ENCODE measurements at regions not wholly inside any gene's neighbourhood (a gene's known extent, or its start where the extent isn't known, plus 50 kb on each side); places are given as distances from the start of the nearest gene placed in this dataset.

DNA sequence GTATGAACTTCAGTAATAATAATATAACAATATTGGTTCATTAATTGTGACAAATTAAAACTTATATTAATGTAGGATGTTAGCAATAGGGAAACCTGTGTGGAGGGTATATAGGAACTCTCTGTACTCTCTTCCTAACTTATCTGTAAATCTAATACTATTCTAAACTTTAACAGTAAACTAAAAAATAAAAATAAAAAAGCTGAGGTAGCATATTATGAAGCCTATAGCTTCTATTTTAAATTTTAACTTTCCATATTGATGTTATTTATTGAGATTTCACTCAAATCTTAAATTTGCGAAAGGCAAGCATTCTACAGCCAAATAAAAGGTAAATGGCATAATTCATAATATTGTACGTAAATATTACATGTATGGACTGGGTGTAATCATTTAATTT, 326.4 kb downstream of the MEI4 start:
- 75% methylated on average over 2 of the region's 2 CpGs for WGBS
- ATAC-seq = no peak
- no peak for DNase-seq
- Histone ChIP-seq H3K4me1 (ENCODE audit: control insufficient read depth, insufficient read depth, low read length) (no peaks in the 10 kb centered on the region), H3K27ac (ENCODE audit: low read length) (no peak overlapping the region), H3K9me3 (ENCODE audit: control insufficient read depth, low read length) (no peaks in the 10 kb centered on the region), H3K4me3 (ENCODE audit: low read length) (no peak overlapping the region), H3K27me3 (ENCODE audit: control insufficient read depth, insufficient read depth) (no peaks in the 10 kb centered on the region)
- intact Hi-C loops (cut with DNase I) = no loop called here

DNA sequence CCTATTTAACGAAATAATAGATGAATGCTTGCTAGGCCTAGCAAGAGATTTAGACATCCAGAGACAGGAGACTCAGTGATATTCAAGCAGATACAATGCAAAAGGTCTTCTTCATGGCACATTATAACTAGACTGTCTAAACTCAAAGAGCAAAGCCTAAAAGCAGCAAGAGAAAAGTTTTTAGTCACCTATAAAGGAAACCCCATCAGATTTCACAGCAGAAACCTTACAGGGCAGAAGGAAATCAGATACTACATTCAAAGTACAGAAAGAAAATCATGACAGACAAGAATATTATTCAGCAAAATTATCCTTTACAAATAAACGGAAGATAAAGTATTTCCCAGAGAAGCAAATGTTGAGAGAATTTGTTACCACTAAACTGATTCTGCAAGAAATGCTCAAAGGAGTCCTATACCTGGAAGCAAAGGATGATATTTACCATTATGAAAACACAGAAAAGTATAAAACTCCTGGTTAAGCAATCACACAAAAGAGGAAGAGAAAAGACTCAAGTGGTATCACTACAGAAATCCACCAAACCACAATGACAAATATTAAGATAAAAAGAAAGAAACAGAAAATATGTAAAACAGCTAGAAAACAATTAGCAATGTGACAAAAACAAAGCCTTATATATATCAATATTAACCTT, 333.7 kb downstream of the MEI4 start:
- Histone ChIP-seq H3K4me3 (ENCODE audit: low read length) (no peak overlapping the region), H3K27ac (ENCODE audit: low read length) (no peak overlapping the region), H3K27me3 (ENCODE audit: control insufficient read depth, insufficient read depth) (no peaks in the 10 kb centered on the region), H3K9me3 (ENCODE audit: control insufficient read depth, low read length) (no peaks in the 10 kb centered on the region), H3K4me1 (ENCODE audit: control insufficient read depth, insufficient read depth, low read length) (no peaks in the 10 kb centered on the region)
- 64% methylated on average over 2 of the region's 2 CpGs for WGBS
- no peak for DNase-seq
- intact Hi-C loops (cut with DNase I) = no loop called here
- ATAC-seq = no peak

DNA sequence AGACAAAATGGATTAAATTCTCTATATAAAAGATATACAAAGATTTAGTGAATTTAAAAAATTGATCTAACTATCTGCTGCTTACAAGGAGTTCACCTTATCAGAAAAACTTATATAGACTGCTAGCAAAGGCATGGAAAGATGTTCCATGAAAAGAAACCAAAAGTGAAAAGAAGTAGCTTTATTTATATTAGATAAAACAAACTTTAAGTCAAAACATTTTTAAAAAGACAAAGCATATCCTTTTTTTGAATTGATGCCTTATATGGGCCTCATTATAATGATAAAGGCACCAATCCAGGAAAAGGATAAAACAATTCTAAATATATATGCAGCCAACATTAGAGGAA, 334.2 kb downstream of the MEI4 start:
- Histone ChIP-seq H3K27me3 (ENCODE audit: control insufficient read depth, insufficient read depth) (no peaks in the 10 kb centered on the region), H3K4me3 (ENCODE audit: low read length) (no peak overlapping the region), H3K27ac (ENCODE audit: low read length) (no peak overlapping the region), H3K4me1 (ENCODE audit: control insufficient read depth, insufficient read depth, low read length) (no peaks in the 10 kb centered on the region), H3K9me3 (ENCODE audit: control insufficient read depth, low read length) (no peaks in the 10 kb centered on the region)
- intact Hi-C loops (cut with DNase I) = no loop called here
- ATAC-seq (no peak), DNase-seq (no peak)

DNA sequence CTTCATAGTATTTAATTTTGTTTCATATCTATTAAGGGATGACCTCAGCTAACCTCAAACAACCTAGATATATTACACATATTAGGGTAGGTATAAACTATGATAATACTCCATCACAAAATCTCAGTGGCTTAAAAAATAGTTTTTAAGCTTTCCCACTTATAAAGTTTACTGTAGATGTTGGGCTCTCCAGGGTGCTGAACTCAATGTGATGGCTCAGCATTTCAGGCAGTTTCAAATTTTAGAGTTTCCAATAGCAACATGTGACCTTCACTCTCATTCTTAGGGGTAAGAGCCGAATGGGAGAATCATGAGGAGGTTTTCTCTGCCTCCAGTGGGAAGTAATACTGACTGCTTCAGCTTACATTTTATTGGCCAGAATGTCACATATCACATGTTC, 357.3 kb downstream of the MEI4 start:
- H3K27ac ChIP-seq (ENCODE audit: low read length) = no peak overlapping the region
- no peaks in the 10 kb centered on the region for H3K4me1 ChIP-seq (ENCODE audit: control insufficient read depth, insufficient read depth, low read length)
- 58% methylated on average over 1 of the region's 1 CpG for WGBS
- no peak for ATAC-seq
- H3K4me3 ChIP-seq (ENCODE audit: low read length) = no peak overlapping the region
- intact Hi-C loops (cut with DNase I) = no loop called here
- H3K9me3 ChIP-seq (ENCODE audit: control insufficient read depth, low read length) = no peaks in the 10 kb centered on the region
- H3K27me3 ChIP-seq (ENCODE audit: control insufficient read depth, insufficient read depth) = no peaks in the 10 kb centered on the region
- no peak for DNase-seq

DNA sequence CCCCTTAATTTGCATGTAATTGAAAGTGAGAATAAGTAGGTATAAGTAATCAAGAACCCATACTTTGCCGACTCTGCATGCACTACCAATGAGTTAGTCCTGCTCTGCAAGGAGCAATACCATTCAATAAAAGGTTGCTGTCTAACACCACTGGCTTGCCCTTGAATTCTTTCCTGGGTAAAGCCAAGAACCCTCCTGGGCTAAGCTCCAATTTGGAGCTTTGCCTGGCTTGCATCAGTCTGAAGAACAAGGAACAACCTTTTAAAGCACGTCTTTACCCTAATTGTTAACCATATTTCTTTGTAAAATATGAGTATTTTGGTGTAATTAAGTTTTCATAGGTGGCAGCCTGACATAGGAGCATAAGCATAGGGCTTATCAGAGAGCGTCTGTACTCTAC, 367.7 kb downstream of the MEI4 start:
- intact Hi-C loops (cut with DNase I) = no loop called here
- ATAC-seq (no peak), DNase-seq (no peak)
- Histone ChIP-seq H3K27me3 (ENCODE audit: control insufficient read depth, insufficient read depth) (no peaks in the 10 kb centered on the region), H3K4me1 (ENCODE audit: control insufficient read depth, insufficient read depth, low read length) (no peaks in the 10 kb centered on the region), H3K27ac (ENCODE audit: low read length) (no peak overlapping the region), H3K9me3 (ENCODE audit: control insufficient read depth, low read length) (no peaks in the 10 kb centered on the region), H3K4me3 (ENCODE audit: low read length) (no peak overlapping the region)
- WGBS = 77% methylated on average over 3 of the region's 3 CpGs

DNA sequence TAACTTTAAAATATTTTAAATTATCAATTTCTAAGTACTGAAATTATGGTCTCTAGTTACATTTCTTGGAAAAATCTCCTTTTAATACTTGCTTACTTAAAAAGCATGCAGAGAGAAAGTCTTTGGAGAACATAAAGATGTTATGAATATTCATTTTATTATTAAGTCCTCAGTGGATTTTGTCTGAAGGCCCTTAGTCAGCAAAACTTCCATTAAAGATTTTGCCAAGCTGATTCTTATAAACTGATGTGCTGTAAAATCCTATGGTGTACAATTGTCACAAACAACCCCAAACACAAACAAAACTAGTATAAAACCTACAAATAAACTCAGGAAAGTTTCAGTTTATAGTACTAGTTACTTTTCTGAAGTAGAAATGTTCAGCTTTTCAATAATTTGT, 372.7 kb downstream of the MEI4 start:
- no peaks in the 10 kb centered on the region for H3K9me3 ChIP-seq (ENCODE audit: control insufficient read depth, low read length)
- no peak for DNase-seq
- no peak overlapping the region for H3K27ac ChIP-seq (ENCODE audit: low read length)
- H3K4me3 ChIP-seq (ENCODE audit: low read length) = no peak overlapping the region
- ATAC-seq = no peak
- H3K4me1 ChIP-seq (ENCODE audit: control insufficient read depth, insufficient read depth, low read length) = no peaks in the 10 kb centered on the region
- intact Hi-C loops (cut with DNase I) = no loop called here
- H3K27me3 ChIP-seq (ENCODE audit: control insufficient read depth, insufficient read depth) = no peaks in the 10 kb centered on the region

DNA sequence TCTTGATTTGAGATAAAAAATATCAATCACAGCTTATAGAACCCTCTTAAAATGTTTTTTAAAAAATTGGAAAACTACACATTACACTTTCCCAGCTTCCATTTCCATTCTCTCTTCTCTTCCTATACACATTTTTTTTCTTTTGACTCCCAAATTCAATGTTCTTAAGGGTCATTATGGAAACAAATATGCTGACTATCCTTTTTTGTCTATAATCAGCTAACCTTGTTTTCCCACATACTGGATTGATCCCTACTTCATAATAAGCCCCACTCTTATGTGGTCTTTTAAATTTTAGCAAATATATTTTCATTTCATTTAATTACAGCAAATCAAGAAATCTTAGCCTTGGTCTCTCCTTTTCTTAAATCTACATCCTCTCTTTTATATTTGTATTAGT, 378.4 kb downstream of the MEI4 start:
- ATAC-seq = no peak
- intact Hi-C loops (cut with DNase I) = no loop called here
- H3K4me3 ChIP-seq (ENCODE audit: low read length) = no peak overlapping the region
- H3K4me1 ChIP-seq (ENCODE audit: control insufficient read depth, insufficient read depth, low read length) = no peaks in the 10 kb centered on the region
- no peaks in the 10 kb centered on the region for H3K9me3 ChIP-seq (ENCODE audit: control insufficient read depth, low read length)
- no peak for DNase-seq
- H3K27me3 ChIP-seq (ENCODE audit: control insufficient read depth, insufficient read depth) = no peaks in the 10 kb centered on the region
- H3K27ac ChIP-seq (ENCODE audit: low read length) = no peak overlapping the region

DNA sequence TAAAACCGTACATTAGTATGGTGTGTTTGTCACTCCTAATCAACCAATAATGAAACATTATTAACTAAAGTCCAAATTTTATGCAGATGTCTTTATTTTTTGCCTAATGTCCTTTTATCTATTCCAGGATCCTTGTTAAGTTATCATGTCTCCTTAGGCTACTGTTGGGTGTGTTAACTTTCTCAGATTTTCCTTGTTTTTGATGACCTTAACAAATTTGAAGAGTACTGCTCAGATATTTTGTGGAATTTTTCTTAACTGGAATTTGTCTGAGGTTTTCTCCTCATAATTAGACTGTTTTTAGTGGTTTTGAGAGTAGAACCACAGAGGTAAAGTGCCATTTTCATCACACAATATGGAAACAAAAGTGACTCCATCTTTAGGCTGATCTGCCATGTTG, 406.3 kb downstream of the MEI4 start:
- ATAC-seq (no peak), DNase-seq (no peak)
- intact Hi-C loops (cut with DNase I) = no loop called here
- WGBS = 85% methylated on average over 1 of the region's 1 CpG
- H3K27me3 ChIP-seq (ENCODE audit: control insufficient read depth, insufficient read depth) = no peaks in the 10 kb centered on the region
- no peaks in the 10 kb centered on the region for H3K4me1 ChIP-seq (ENCODE audit: control insufficient read depth, insufficient read depth, low read length)
- no peaks in the 10 kb centered on the region for H3K9me3 ChIP-seq (ENCODE audit: control insufficient read depth, low read length)
- H3K4me3 ChIP-seq (ENCODE audit: low read length) = no peak overlapping the region
- H3K27ac ChIP-seq (ENCODE audit: low read length) = no peak overlapping the region

DNA sequence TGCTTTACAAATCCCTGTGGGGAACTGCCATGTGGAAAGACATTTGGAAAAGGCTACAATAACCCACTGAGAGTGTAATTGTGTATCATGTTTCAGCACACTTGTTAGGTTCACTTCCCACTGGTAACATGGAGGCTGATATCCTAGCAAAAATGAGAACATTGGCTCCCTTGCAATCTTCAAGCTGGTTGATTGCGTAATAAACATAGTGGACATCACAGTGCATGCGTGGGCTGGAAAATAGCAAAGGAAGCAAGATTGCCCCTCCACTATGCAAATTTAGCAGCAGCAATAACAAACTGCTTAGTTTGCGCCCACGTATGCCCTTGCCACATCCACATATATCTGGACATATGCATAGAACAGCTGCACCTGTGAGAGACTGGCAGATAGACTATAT, 410.2 kb downstream of the MEI4 start:
- intact Hi-C loops (cut with DNase I) = no loop called here
- no peak for ATAC-seq
- H3K27ac ChIP-seq (ENCODE audit: low read length) = no peak overlapping the region

DNA sequence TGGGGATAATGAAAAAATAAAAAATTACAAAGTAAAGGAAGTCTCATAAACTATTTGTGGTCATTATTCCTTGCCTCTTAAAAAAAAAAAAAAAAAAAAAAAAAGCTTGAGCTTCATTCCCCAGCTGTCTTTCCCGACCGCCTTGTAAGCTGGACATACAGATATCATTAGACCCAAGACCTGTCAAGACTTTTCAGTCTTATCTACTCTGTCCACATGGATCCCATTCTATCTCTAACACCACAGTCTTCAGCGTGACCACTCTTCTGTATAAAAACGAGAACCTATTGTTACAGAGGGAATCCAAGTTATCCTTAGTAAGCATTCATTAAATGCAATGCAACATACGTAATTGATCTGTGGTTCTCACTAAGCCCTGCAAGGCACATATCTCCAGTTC, 423.5 kb downstream of the MEI4 start:
- intact Hi-C loops (cut with DNase I) = no loop called here
- H3K27me3 ChIP-seq (ENCODE audit: control insufficient read depth, insufficient read depth) = no peaks in the 10 kb centered on the region
- 66% methylated on average over 5 of the region's 5 CpGs for WGBS
- no peak overlapping the region for H3K4me3 ChIP-seq (ENCODE audit: low read length)
- H3K4me1 ChIP-seq (ENCODE audit: control insufficient read depth, insufficient read depth, low read length) = no peaks in the 10 kb centered on the region
- DNase-seq (no peak), ATAC-seq (no peak)
- no peak overlapping the region for H3K27ac ChIP-seq (ENCODE audit: low read length)
- no peaks in the 10 kb centered on the region for H3K9me3 ChIP-seq (ENCODE audit: control insufficient read depth, low read length)

More for the DNA sequence above, 410.2 kb downstream of the MEI4 start:
- Histone ChIP-seq H3K4me1 (ENCODE audit: control insufficient read depth, insufficient read depth, low read length) (no peaks in the 10 kb centered on the region), H3K4me3 (ENCODE audit: low read length) (no peak overlapping the region), H3K9me3 (ENCODE audit: control insufficient read depth, low read length) (no peaks in the 10 kb centered on the region), H3K27me3 (ENCODE audit: control insufficient read depth, insufficient read depth) (no peaks in the 10 kb centered on the region)
- no peak for DNase-seq
- 83% methylated on average over 4 of the region's 4 CpGs for WGBS

DNA sequence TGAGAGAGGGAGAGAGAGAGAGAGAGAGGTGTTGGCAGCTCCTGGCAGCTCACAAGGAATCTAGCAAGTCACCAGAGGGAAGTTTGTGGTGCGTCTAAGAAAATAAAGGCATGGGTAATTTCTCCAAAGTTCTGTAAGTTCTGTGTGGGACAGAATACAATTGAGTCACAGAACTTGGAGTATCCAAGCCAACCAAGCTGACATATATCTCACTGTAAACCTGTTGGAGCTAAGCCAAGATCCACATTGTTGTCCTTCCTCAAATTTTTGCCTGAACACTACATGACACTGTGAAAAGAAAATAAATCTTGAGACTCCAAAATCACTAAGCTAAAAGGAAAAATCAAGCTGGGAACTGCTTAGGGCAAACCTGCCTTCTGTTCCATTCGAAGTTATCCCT, 436.7 kb downstream of the MEI4 start:
- DNase-seq (no peak), ATAC-seq (no peak)
- Histone ChIP-seq H3K9me3 (ENCODE audit: control insufficient read depth, low read length) (no peaks in the 10 kb centered on the region), H3K4me1 (ENCODE audit: control insufficient read depth, insufficient read depth, low read length) (no peaks in the 10 kb centered on the region), H3K27ac (ENCODE audit: low read length) (no peak overlapping the region), H3K27me3 (ENCODE audit: control insufficient read depth, insufficient read depth) (no peaks in the 10 kb centered on the region), H3K4me3 (ENCODE audit: low read length) (no peak overlapping the region)
- intact Hi-C loops (cut with DNase I) = no loop called here
- WGBS = 42% methylated on average over 2 of the region's 2 CpGs

DNA sequence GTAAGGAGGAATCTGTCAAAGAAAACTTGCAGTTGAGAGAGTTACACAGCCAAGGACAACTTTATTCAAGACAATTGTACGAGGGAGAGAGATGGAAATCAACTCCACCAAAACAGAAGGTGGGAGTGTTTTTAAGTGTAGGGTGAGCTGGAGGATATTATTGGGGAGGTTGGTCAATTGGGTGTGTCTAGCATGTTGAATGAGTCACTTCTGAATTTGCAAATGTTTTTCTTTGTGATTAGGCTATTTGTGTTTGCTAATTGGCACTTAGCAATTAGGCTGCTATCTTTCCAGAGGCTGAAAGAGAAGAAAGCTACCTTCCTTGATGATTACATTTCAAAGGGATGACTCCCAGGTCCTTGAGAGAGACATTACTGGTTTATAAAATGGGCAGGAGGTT, 441.1 kb downstream of the MEI4 start:
- no peak overlapping the region for H3K4me3 ChIP-seq (ENCODE audit: low read length)
- WGBS = 31% methylated on average over 1 of the region's 1 CpG
- no peak overlapping the region for H3K27ac ChIP-seq (ENCODE audit: low read length)
- no peaks in the 10 kb centered on the region for H3K9me3 ChIP-seq (ENCODE audit: control insufficient read depth, low read length)
- no peak for DNase-seq
- no peak for ATAC-seq
- intact Hi-C loops (cut with DNase I) = no loop called here
- H3K4me1 ChIP-seq (ENCODE audit: control insufficient read depth, insufficient read depth, low read length) = no peaks in the 10 kb centered on the region
- no peaks in the 10 kb centered on the region for H3K27me3 ChIP-seq (ENCODE audit: control insufficient read depth, insufficient read depth)
